ENCODE measurements at regions not wholly inside any gene's neighbourhood (a gene's known extent, or its start where the extent isn't known, plus 50 kb on each side); places are given as distances from the start of the nearest gene placed in this dataset.

DNA sequence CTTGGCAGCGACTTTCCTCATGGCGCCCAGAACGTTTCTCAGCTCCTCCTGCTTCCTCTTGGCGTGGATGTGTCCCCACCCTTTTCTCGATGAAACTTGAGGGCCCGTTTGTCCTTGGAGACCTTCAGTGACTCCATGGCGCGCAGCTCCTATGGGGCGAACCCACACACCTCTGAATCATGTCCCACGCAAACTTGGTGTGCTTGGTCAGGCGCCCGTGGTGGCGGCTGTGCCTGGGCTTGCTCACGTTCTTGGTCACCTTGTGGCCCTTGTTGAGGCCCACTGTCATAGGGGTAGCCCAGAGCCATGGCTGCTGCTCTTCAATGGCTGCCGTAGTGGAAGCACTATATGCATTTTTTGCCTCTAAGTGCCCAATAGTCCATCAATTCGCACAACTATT, 117.5 kb upstream of the FOXP2 start:
- TF ChIP-seq, protein P1, sequence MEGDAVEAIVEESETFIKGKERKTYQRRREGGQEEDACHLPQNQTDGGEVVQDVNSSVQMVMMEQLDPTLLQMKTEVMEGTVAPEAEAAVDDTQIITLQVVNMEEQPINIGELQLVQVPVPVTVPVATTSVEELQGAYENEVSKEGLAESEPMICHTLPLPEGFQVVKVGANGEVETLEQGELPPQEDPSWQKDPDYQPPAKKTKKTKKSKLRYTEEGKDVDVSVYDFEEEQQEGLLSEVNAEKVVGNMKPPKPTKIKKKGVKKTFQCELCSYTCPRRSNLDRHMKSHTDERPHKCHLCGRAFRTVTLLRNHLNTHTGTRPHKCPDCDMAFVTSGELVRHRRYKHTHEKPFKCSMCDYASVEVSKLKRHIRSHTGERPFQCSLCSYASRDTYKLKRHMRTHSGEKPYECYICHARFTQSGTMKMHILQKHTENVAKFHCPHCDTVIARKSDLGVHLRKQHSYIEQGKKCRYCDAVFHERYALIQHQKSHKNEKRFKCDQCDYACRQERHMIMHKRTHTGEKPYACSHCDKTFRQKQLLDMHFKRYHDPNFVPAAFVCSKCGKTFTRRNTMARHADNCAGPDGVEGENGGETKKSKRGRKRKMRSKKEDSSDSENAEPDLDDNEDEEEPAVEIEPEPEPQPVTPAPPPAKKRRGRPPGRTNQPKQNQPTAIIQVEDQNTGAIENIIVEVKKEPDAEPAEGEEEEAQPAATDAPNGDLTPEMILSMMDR (IDR thresholded peaks at IDR 0.05) = no peak
- TF ChIP-seq NRF1 (IDR thresholded peaks at IDR 0.05; ENCODE audit: low read depth, low read length) (no peak), RFX5 (IDR thresholded peaks at IDR 0.05; ENCODE audit: low read length) (no peak), ZBTB33 (IDR thresholded peaks at IDR 0.05; ENCODE audit: borderline replicate concordance, low read depth) (no peak), USF2 (IDR thresholded peaks at IDR 0.05; ENCODE audit: borderline replicate concordance, low read depth, low read length) (no peak), ELF1 (IDR thresholded peaks at IDR 0.05) (no peak), TAF1 (IDR thresholded peaks at IDR 0.05; ENCODE audit: borderline replicate concordance, low read depth, low read length) (no peak), RAD21 (IDR thresholded peaks at IDR 0.05; ENCODE audit: low read length) (no peak), GATA2 (CRISPR knock-in tag; IDR thresholded peaks at IDR 0.05) (no peak), EZH2phosphoT487 (IDR thresholded peaks at IDR 0.05; ENCODE audit: borderline replicate concordance, low read depth) (no peak), POLR2AphosphoS5 (IDR thresholded peaks at IDR 0.05; ENCODE audit: low read depth, low read length) (no peak), FOXM1 (IDR thresholded peaks at IDR 0.05; ENCODE audit: low read depth) (no peak)
- TF ChIP-seq, protein P2, sequence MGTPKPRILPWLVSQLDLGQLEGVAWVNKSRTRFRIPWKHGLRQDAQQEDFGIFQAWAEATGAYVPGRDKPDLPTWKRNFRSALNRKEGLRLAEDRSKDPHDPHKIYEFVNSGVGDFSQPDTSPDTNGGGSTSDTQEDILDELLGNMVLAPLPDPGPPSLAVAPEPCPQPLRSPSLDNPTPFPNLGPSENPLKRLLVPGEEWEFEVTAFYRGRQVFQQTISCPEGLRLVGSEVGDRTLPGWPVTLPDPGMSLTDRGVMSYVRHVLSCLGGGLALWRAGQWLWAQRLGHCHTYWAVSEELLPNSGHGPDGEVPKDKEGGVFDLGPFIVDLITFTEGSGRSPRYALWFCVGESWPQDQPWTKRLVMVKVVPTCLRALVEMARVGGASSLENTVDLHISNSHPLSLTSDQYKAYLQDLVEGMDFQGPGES (IDR thresholded peaks at IDR 0.05; ENCODE audit: low read depth, low read length) = no peak
- TF ChIP-seq, protein P3, sequence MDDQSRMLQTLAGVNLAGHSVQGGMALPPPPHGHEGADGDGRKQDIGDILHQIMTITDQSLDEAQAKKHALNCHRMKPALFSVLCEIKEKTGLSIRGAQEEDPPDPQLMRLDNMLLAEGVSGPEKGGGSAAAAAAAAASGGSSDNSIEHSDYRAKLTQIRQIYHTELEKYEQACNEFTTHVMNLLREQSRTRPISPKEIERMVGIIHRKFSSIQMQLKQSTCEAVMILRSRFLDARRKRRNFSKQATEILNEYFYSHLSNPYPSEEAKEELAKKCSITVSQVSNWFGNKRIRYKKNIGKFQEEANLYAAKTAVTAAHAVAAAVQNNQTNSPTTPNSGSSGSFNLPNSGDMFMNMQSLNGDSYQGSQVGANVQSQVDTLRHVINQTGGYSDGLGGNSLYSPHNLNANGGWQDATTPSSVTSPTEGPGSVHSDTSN (IDR thresholded peaks at IDR 0.05) = no peak

All from SK-N-SH (cell line).